ENCODE measurements at regions not wholly inside any gene's neighbourhood (a gene's known extent, or its start where the extent isn't known, plus 50 kb on each side); places are given as distances from the start of the nearest gene placed in this dataset.

GRCh38 chr5:92504346-92504745 lies 1076.7 kb downstream of the NR2F1-AS1 start:
- no peak for DNase-seq (ENCODE audit: low read depth)

- no peak for DNase-seq (ENCODE audit: low read depth)
Observed at GRCh38 chr5:92500752-92501151, 1080.3 kb downstream of the NR2F1-AS1 start.

- no peak for DNase-seq (ENCODE audit: low read depth)
Observed at GRCh38 chr5:92496545-92496944, 1084.5 kb downstream of the NR2F1-AS1 start.

GRCh38 chr5:92494508-92494907 lies 1086.5 kb downstream of the NR2F1-AS1 start:
- DNase-seq (ENCODE audit: low read depth) = no peak

DNA sequence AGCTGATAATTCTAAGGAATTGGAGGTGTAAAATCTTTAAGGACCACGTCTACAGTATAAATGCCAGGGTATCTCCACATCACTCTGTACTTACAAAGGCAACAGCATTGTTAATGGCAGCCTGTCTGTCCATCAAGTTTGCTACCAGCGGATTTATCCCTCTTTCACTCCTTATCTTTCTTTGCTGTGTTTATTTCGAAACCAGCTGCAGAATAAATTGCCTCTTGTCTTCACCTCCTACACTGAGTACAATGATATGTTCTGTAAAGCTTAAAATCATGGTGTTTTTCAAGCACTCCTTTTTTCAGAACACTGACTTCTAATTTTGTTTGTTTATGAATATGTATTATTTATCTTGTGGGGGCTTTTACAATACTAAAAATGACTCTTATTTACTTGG lies 1088.1 kb downstream of the NR2F1-AS1 start:
- no peak for DNase-seq (ENCODE audit: low read depth)

DNA sequence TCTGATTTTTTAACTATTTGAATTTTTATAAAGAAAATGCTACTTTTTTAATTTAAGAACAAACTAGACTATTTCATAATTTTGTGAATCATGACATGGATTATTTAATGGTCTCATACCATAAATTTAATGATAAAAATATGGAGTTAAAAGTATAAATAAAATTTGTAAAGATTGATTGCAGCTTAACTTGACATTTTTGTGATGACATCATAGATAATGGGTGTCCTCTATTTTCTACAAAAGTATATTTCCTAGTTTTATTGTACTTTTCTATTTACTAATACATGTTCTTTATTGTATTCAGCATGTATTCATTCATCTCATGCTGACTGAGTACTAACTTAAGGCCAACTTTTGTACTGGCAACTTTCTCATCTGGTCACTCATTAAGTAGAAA lies 1096.5 kb downstream of the NR2F1-AS1 start:
- DNase-seq (ENCODE audit: low read depth) = no peak

- no peak for DNase-seq (ENCODE audit: low read depth)
Observed at GRCh38 chr5:92472981-92473566, 1090.0 kb upstream of the ARRDC3 start.

- no peak for DNase-seq (ENCODE audit: low read depth)
Observed at GRCh38 chr5:92471861-92472260, 1088.7 kb upstream of the ARRDC3 start.

GRCh38 chr5:92470770-92471169 lies 1087.7 kb upstream of the ARRDC3 start:
- DNase-seq (ENCODE audit: low read depth) = no peak

DNA sequence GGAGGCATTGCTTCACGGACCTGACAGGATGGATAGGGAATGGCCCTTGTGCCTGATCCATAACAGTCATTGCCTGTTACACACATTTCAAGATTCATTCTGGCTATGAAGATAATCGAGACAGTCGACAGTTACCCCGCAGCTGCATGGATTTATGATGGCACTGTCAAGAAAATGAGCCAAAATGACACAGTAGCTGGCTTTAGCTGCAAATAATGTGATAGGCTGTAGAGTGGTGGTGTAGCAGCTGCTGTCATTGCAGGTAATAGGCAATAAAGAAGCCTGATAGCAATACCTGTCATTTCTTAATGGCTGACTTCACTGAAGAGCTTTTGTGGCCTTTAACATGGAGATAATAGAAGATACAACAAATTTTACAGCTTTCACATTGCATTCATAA lies 1085.2 kb upstream of the ARRDC3 start:
- no peak for DNase-seq (ENCODE audit: low read depth)

GRCh38 chr5:92467695-92468094 lies 1084.6 kb upstream of the ARRDC3 start:
- DNase-seq (ENCODE audit: low read depth) = no peak

DNA sequence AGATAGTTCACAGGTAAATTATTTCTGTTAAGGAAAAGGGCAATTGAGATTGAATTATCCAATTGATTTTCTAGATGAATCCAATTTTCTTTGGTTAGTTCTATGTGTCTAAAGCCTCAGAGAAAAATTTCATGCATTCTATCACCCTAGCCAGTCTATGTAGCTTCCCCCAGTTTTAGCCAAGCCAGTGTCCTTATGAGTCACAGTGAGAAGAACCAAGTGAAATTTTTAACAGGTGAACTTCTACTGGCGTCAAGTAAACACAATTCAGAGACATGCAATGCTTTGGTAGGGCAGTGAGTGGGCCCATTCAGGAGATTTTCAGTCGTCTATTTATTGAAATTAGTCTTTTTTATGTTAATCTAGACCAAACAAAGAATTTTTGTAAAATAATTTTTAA lies 1077.4 kb upstream of the ARRDC3 start:
- DNase-seq (ENCODE audit: low read depth) = no peak

- DNase-seq (ENCODE audit: low read depth) = no peak
Observed at GRCh38 chr5:92459654-92460053, 1076.5 kb upstream of the ARRDC3 start.

DNA sequence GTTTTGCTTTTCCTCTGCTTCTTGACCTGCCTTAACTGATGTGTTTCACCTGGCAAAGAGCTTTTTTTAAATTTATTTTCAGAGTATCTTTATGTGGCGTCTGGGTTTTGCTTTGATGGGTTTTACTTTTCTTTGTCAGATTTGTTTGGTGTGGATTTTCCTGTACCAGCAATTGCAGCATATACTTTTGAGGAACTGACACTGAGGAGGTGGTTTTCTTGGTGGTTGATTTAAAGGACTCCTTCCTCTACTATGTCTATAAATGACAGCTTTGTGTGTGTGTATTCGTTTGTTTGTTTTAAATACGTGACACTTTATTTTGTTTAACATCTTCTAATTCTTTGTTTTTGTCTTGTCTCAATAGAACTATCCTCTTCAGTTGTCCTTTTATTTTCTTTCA lies 1071.9 kb upstream of the ARRDC3 start:
- DNase-seq (ENCODE audit: low read depth) = no peak

DNA sequence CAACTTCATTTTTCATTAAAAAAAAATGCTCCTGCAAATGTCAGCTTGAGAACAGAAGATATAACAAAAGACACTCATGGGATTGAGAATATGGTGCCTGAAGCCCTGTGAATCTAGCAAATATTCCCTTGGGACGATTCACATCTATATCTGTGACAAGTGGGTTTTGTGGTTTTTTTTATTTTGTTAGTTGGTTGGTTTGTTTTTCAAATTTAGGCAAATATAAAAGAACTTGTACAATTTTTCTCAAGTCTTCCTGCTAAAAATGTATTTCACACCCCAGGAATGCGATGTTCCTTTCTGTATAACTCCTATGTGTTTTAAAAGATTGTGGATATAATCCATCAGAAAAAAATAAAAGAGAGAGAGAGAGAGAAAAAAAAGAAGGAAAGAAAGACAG lies 1061.8 kb upstream of the ARRDC3 start:
- DNase-seq (ENCODE audit: low read depth) = no peak

DNA sequence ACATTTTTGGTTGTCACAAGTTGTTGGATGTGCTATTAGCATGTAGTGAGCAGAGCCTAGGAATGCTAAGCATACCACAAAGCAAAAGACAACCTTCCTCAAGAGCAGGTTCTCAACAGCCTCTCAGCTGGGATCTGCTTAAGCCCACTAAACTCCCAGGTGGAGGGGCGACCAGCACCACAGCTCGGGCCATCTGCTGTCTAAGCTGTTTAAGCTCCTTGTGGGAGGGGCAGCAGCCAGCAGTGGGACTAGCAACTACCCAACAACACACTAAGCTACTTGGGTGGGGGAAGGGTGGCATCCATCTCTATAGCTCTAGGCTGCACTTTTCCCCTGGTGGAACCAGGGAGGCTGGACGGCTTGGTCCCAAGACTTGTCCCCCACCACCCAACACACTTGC lies 1052.7 kb upstream of the ARRDC3 start:
- DNase-seq (ENCODE audit: low read depth) = no peak

DNA sequence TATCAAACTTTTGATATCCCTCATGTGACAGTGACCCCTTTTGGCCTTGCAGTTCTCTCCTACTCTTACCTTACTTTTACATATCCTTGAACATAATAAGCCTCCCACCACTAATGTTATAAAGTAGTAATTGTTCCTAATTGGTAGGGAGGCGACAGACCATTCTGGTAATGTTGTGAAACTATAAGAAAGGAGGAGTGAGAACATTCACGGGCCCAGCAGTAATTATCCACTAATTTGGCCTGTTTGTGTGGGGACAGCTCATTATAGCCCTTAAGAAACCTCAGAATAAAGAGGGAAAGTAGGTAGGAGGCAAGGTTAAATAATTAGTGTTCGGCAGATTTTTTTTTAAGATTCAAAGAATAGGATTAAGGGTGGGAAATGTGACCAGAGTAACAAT lies 1046.5 kb upstream of the ARRDC3 start:
- DNase-seq (ENCODE audit: low read depth) = no peak

DNA sequence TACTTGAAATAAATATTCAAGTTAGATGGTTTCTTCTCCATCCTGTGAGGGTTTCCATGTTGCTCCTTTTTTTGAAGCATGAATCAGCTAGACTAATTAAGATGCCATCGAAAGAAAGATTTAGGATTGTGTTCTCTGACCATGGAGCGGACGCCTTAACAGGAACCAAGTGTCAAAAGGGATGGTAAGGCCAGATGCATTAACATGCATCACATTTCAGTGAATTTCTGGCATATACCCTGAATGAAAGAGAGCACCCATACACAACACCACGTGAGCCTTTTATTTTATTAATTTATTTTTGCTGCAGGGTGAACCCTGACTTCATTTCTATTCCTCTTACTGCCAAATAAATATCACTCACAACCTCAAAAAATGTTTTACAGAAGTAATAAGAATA lies 1045.3 kb upstream of the ARRDC3 start:
- DNase-seq (ENCODE audit: low read depth) = no peak

- no peak for DNase-seq (ENCODE audit: low read depth)
Observed at GRCh38 chr5:92424785-92425426, 1041.8 kb upstream of the ARRDC3 start.

DNA sequence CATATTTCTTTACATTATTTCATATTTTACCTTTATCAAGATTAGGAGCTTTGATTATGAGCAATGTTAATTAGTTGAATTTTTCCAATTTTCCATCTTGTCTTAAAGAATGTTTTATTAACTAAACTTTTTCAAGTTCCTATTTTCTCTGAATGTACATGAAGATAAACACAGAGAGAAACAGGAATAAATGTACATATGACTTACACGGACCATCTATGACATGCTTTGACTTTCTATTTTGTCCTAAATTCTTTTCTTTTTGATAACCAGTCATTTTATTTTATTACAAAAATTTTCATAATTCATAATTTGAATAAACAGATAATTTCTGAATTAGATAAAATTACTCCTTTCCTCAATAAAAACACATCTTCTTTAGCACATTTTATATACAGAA lies 1038.8 kb upstream of the ARRDC3 start:
- DNase-seq (ENCODE audit: low read depth) = no peak

GRCh38 chr5:92421196-92421595 lies 1038.1 kb upstream of the ARRDC3 start:
- DNase-seq (ENCODE audit: low read depth) = no peak

GRCh38 chr5:92419261-92419660 lies 1036.1 kb upstream of the ARRDC3 start:
- DNase-seq (ENCODE audit: low read depth) = no peak

- DNase-seq (ENCODE audit: low read depth) = no peak
Observed at GRCh38 chr5:92418341-92418740, 1035.2 kb upstream of the ARRDC3 start.

DNA sequence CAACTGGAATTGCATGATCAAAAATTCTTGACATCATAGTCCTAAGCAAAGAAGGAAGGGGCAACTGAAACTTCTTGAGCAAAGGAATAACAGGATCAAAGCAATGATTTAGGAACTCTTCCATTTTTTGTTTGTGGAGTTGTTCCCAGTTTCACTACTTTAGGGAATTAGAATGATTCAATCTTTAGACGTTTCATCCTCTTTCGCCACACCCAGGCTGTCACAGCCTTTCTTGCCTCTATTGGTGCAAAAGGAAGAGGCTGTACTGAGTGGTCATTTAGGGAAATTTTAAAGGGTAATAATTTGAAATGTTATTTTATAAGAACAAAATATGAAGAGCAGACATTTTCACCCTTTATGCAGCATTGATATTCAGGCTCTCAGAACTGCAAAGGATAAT lies 1026.0 kb upstream of the ARRDC3 start:
- peak; percentile 14 for DNase-seq (ENCODE audit: low read depth)
